ENCODE measurements at regions not wholly inside any gene's neighbourhood (a gene's known extent, or its start where the extent isn't known, plus 50 kb on each side); places are given as distances from the start of the nearest gene placed in this dataset.

- no peak for DNase-seq (ENCODE audit: low read depth, low spot score)
- no peak for ATAC-seq
- Histone ChIP-seq H3K36me3 (ENCODE audit: control insufficient read depth, insufficient read depth, low read length) (no peaks in the 10 kb centered on the region), H3K4me1 (ENCODE audit: control insufficient read depth, insufficient read depth, low read length) (no peaks in the 10 kb centered on the region), H3K9me3 (ENCODE audit: control insufficient read depth, insufficient read depth, low read depth, low read length) (no peaks in the 10 kb centered on the region; the same call in 1 of the 2 replicates), H3K27ac (ENCODE audit: low read length) (no peak overlapping the region), H3K27me3 (ENCODE audit: control insufficient read depth, insufficient read depth, low read length) (no peaks in the 10 kb centered on the region), H3K4me3 (ENCODE audit: low read depth in 2 of 2, low read length in 2 of 2) (no peak overlapping the region)
- in situ Hi-C loops (cut with HindIII; ENCODE audit: low pct_unique_long_range_greater_than_20kb, low sequenced_read_pairs): no loop called here
- BruUV-seq (replicated peaks): no TSS peak
- intact Hi-C loops (cut with micrococcal nuclease; ENCODE audit: unreplicated experiment): no loop called here
- TF ChIP-seq POLR2AphosphoS5 (IDR thresholded peaks at IDR 0.05; ENCODE audit: low read depth, low read length): no peak
- no peak for TF ChIP-seq REST (IDR thresholded peaks at IDR 0.05; ENCODE audit: insufficient read depth in 1 of 2, low read depth in 2 of 2, low read length in 1 of 2)
- ChIA-PET POLR2A (no interaction called here), CTCF (no interaction called here)
Observed at GRCh38 chr20:52794853-52795252, 177.3 kb upstream of the TSHZ2 start.

GRCh38 chr20:52793339-52793963, 178.7 kb upstream of the TSHZ2 start:
- Histone ChIP-seq H3K27ac (ENCODE audit: low read length) (no peak overlapping the region), H3K9me3 (ENCODE audit: control insufficient read depth, insufficient read depth, low read depth, low read length) (no peaks in the 10 kb centered on the region; the same call in 1 of the 2 replicates), H3K4me1 (ENCODE audit: control insufficient read depth, insufficient read depth, low read length) (no peaks in the 10 kb centered on the region), H3K36me3 (ENCODE audit: control insufficient read depth, insufficient read depth, low read length) (no peaks in the 10 kb centered on the region), H3K4me3 (ENCODE audit: low read depth in 2 of 2, low read length in 2 of 2) (no peak overlapping the region), H3K27me3 (ENCODE audit: control insufficient read depth, insufficient read depth, low read length) (no peaks in the 10 kb centered on the region)
- no TSS peak for BruUV-seq (replicated peaks)
- DNase-seq (ENCODE audit: low read depth, low spot score) (no peak), ATAC-seq (no peak)
- ChIA-PET CTCF (no interaction called here), POLR2A (no interaction called here)
- intact Hi-C loops (cut with micrococcal nuclease; ENCODE audit: unreplicated experiment) (no loop called here), in situ Hi-C loops (cut with HindIII; ENCODE audit: low pct_unique_long_range_greater_than_20kb, low sequenced_read_pairs) (no loop called here)
- no peak for TF ChIP-seq POLR2AphosphoS5 (IDR thresholded peaks at IDR 0.05; ENCODE audit: low read depth, low read length)
- TF ChIP-seq REST (IDR thresholded peaks at IDR 0.05; ENCODE audit: insufficient read depth in 1 of 2, low read depth in 2 of 2, low read length in 1 of 2): no peak
- no peak for TF ChIP-seq CTCF (IDR thresholded peaks at IDR 0.05)
- no peak for TF ChIP-seq SIN3A (IDR thresholded peaks at IDR 0.05; ENCODE audit: borderline replicate concordance, insufficient read depth, low read depth, low read length)
- no peak for TF ChIP-seq TCF7L2 (IDR thresholded peaks at IDR 0.05; ENCODE audit: low read depth, low read length)
